Natural killer cell (primary cell): ENCODE measurements at regions not wholly inside any gene's neighbourhood (a gene's known extent, or its start where the extent isn't known, plus 50 kb on each side); places are given as distances from the start of the nearest gene placed in this dataset.

Source experiments
- ATAC-seq, 3 donors: fragments of 150-1000 bp in 2 of 3; fragments of 200-7000 bp in 1 of 3; cut with Tn5 transposase; 1 replicate in 1 of 3; 2 replicates in 2 of 3; pipeline ENCODE4 v1.10.0; 2021; ENCODE audit warnings: mild to moderate bottlenecking in 2 of 3, moderate library complexity in 2 of 3
- DNase-seq, 2 donors: peaks; one replicate each; pipeline versions ENCODE4 v3.0.0 to v3.0.0-alpha.2; 2013 to 2021; ENCODE audit warnings: mixed read lengths in 1 of 2
- H3K27ac ChIP-seq: one replicate; pipeline ENCODE4 v1.5.1; 2013; ENCODE audit warnings: mild to moderate bottlenecking, low read length
- H3K27me3 ChIP-seq: one replicate; pipeline ENCODE4 v1.6.1; 2013; ENCODE audit warnings: low read length; ENCODE audit not compliant: control insufficient read depth, insufficient read depth
- H3K36me3 ChIP-seq: one replicate; pipeline ENCODE4 v1.6.1; 2013; ENCODE audit warnings: low read length; ENCODE audit not compliant: control insufficient read depth, insufficient read depth
- H3K4me1 ChIP-seq: one replicate; pipeline ENCODE4 v1.6.1; 2013; ENCODE audit warnings: low read length; ENCODE audit not compliant: control insufficient read depth, insufficient read depth
- H3K4me3 ChIP-seq: one replicate; pipeline ENCODE4 v1.5.1; 2013; ENCODE audit warnings: low read length
- H3K9me3 ChIP-seq: one replicate; pipeline ENCODE4 v1.6.1; 2013; ENCODE audit warnings: low read length; ENCODE audit not compliant: control insufficient read depth, insufficient read depth
- H3K27ac Mint-ChIP-seq, 2 donors: one replicate each; pipeline ENCODE4 v1.8.0; 2022; ENCODE audit warnings: mild to moderate bottlenecking in 2 of 2, mixed read lengths in 2 of 2, moderate library complexity in 1 of 2
- H3K27me3 Mint-ChIP-seq, 2 donors: one replicate each; pipeline ENCODE4 v1.8.0; 2022; ENCODE audit warnings: low read depth in 2 of 2, mixed read lengths in 2 of 2
- H3K36me3 Mint-ChIP-seq: one replicate; pipeline ENCODE4 v1.8.0; 2022; ENCODE audit warnings: mixed read lengths
- H3K4me1 Mint-ChIP-seq, 2 donors: one replicate each; pipeline ENCODE4 v1.8.0; 2022; ENCODE audit warnings: mixed read lengths in 2 of 2
- H3K4me3 Mint-ChIP-seq: one replicate; pipeline ENCODE4 v1.8.0; 2022; ENCODE audit warnings: mild to moderate bottlenecking, moderate library complexity, mixed read lengths
- H3K9me3 Mint-ChIP-seq, 2 donors: one replicate each; pipeline ENCODE4 v1.8.0; 2022; ENCODE audit warnings: mixed read lengths in 2 of 2
- WGBS: methylation state at CpG from one replicate; pipeline ENCODE4 v1.1.7; 2013; ENCODE audit warnings: missing lambda C conversion rate; ENCODE audit not compliant: insufficient coverage; 5-methylcytosine and 5-hydroxymethylcytosine counted together
- intact Hi-C: fragments of 100-400 bp; cut with micrococcal nuclease; formaldehyde crosslinking; loops from one replicate; pipeline ENCODE4 v1.14.2; 2022
- TF ChIP-seq, protein P1 (sequence below): fragments of 200-600 bp; IDR thresholded peaks from one replicate; pipeline ENCODE4 v1.8.0; 2022; ENCODE audit warnings: antibody characterized with exemption

GRCh38 chr9:24286761-24287160, 258.9 kb downstream of the IZUMO3 start:
- no peak overlapping the region for H3K4me3 Mint-ChIP-seq
- WGBS: 68% methylated on average over 3 of the region's 3 CpGs
- Histone ChIP-seq H3K4me1 (no peaks in the 10 kb centered on the region), H3K27ac (no peak overlapping the region), H3K4me3 (no peak overlapping the region), H3K27me3 (no peaks in the 10 kb centered on the region), H3K36me3 (no peaks in the 10 kb centered on the region), H3K9me3 (peaks cover 12% of the 10 kb centered on the region)
- H3K27ac Mint-ChIP-seq: no peak overlapping the region
- DNase-seq (no peak), ATAC-seq (no peak)
- H3K36me3 Mint-ChIP-seq: peaks cover 14% of the 10 kb centered on the region
- intact Hi-C loops: no loop called here
- peaks cover 13 to 21% of the 10 kb centered on the region in 2 donors for H3K9me3 Mint-ChIP-seq
- no peaks in the 10 kb centered on the region for H3K4me1 Mint-ChIP-seq
- H3K27me3 Mint-ChIP-seq: no peaks in the 10 kb centered on the region
- TF ChIP-seq, protein P1, sequence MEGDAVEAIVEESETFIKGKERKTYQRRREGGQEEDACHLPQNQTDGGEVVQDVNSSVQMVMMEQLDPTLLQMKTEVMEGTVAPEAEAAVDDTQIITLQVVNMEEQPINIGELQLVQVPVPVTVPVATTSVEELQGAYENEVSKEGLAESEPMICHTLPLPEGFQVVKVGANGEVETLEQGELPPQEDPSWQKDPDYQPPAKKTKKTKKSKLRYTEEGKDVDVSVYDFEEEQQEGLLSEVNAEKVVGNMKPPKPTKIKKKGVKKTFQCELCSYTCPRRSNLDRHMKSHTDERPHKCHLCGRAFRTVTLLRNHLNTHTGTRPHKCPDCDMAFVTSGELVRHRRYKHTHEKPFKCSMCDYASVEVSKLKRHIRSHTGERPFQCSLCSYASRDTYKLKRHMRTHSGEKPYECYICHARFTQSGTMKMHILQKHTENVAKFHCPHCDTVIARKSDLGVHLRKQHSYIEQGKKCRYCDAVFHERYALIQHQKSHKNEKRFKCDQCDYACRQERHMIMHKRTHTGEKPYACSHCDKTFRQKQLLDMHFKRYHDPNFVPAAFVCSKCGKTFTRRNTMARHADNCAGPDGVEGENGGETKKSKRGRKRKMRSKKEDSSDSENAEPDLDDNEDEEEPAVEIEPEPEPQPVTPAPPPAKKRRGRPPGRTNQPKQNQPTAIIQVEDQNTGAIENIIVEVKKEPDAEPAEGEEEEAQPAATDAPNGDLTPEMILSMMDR: no peak

DNA sequence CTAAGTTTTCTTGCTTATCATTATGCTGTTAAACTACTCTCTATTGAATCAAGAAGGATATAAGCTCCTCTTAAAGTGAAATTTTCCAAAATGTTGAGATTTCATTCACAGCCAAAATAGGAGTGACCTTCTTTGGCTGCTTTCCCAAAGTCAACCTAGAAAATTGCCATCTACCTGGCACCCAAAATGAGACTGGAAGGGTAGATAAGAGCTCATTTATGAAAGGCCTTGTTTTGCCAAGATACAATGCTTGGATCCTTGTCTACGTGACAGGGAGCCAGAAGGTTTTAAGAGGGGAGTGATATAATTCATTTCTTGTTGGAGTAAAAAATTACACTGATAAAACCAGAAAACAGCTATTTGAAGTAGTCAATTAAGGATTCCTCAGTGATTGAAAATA, 287.1 kb downstream of the IZUMO3 start:
- Histone ChIP-seq H3K36me3 (no peaks in the 10 kb centered on the region), H3K4me1 (no peaks in the 10 kb centered on the region), H3K27ac (no peak overlapping the region), H3K9me3 (peaks cover 2% of the 10 kb centered on the region), H3K27me3 (no peaks in the 10 kb centered on the region), H3K4me3 (no peak overlapping the region)
- intact Hi-C loops: no loop called here
- H3K4me1 Mint-ChIP-seq: no peaks in the 10 kb centered on the region
- ATAC-seq (no peak), DNase-seq (no peak)
- TF ChIP-seq, protein P1: no peak
- H3K9me3 Mint-ChIP-seq: peaks cover 4 to 12% of the 10 kb centered on the region in 2 donors
- WGBS: 30% methylated on average over 1 of the region's 1 CpG
- no peaks in the 10 kb centered on the region for H3K36me3 Mint-ChIP-seq
- no peak overlapping the region for H3K27ac Mint-ChIP-seq
- no peak overlapping the region for H3K4me3 Mint-ChIP-seq
- H3K27me3 Mint-ChIP-seq: no peaks in the 10 kb centered on the region

GRCh38 chr9:24257726-24258125, 288.0 kb downstream of the IZUMO3 start:
- ATAC-seq (no peak), DNase-seq (no peak)
- H3K4me3 Mint-ChIP-seq: no peak overlapping the region
- peaks cover 9% of the 10 kb centered on the region for H3K36me3 Mint-ChIP-seq
- no peaks in the 10 kb centered on the region for H3K27me3 Mint-ChIP-seq
- H3K4me3 ChIP-seq: no peak overlapping the region
- H3K36me3 ChIP-seq: no peaks in the 10 kb centered on the region
- no peak overlapping the region for H3K27ac ChIP-seq
- H3K27ac Mint-ChIP-seq: no peak overlapping the region
- H3K27me3 ChIP-seq: no peaks in the 10 kb centered on the region
- H3K9me3 ChIP-seq: peaks cover 2% of the 10 kb centered on the region
- TF ChIP-seq, protein P1: no peak
- intact Hi-C loops: no loop called here
- no peaks in the 10 kb centered on the region for H3K4me1 ChIP-seq
- H3K9me3 Mint-ChIP-seq: peaks cover 9 to 15% of the 10 kb centered on the region in 2 donors
- WGBS: 80% methylated on average over 1 of the region's 1 CpG
- no peaks in the 10 kb centered on the region for H3K4me1 Mint-ChIP-seq

DNA sequence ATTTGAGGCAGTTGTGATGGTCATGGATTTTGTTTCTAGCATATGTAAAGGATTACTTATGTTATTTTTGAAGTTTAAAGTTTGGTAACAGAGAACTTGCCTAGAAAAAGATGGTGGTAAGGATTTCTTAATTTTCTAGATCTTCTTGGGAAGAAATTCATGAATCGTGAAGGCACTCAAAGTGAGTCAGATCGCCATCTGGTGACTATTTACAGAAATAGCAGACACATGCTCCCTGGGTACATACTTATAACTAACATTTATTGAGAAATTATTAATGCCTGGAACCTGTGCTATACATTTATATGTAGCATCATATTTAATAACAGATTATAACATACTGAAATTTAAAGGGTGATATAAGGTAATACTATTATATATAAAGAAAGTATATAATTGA, 299.7 kb downstream of the IZUMO3 start:
- no peak overlapping the region for H3K4me3 ChIP-seq
- no CpG with 5 or more reads among the region's 2 CpGs for WGBS
- DNase-seq (no peak), ATAC-seq (no peak)
- no peaks in the 10 kb centered on the region for H3K27me3 ChIP-seq
- H3K27ac Mint-ChIP-seq: no peak overlapping the region
- TF ChIP-seq, protein P1: no peak
- no peaks in the 10 kb centered on the region for H3K4me1 ChIP-seq
- H3K4me3 Mint-ChIP-seq: no peak overlapping the region
- H3K27me3 Mint-ChIP-seq: no peaks in the 10 kb centered on the region
- H3K4me1 Mint-ChIP-seq: no peaks in the 10 kb centered on the region
- H3K9me3 ChIP-seq: no peaks in the 10 kb centered on the region
- peaks cover 20% of the 10 kb centered on the region for H3K36me3 Mint-ChIP-seq
- intact Hi-C loops: no loop called here
- no peaks in the 10 kb centered on the region for H3K36me3 ChIP-seq
- peaks cover 28 to 31% of the 10 kb centered on the region in 2 donors for H3K9me3 Mint-ChIP-seq
- H3K27ac ChIP-seq: no peak overlapping the region
